SW480 (cell line): ENCODE measurements at regions not wholly inside any gene's neighbourhood (a gene's known extent, or its start where the extent isn't known, plus 50 kb on each side); places are given as distances from the start of the nearest gene placed in this dataset.

Source experiments
- DNase-seq: peaks from one replicate; pipeline ENCODE4 v3.0.0-alpha.2; 2016; ENCODE audit warnings: low spot score

GRCh38 chr7:33814400-33814799 is 90.9 kb upstream of the BMPER start:
- DNase-seq: no peak

- no peak for DNase-seq
Measured at GRCh38 chr7:33814936-33815335, 90.4 kb upstream of the BMPER start.

- no peak for DNase-seq
Measured at GRCh38 chr7:33815336-33815735, 90.0 kb upstream of the BMPER start.

GRCh38 chr7:33816106-33816505 is 89.2 kb upstream of the BMPER start:
- no peak for DNase-seq

- DNase-seq: no peak
Measured at GRCh38 chr7:33819658-33820057, 85.7 kb upstream of the BMPER start.

- DNase-seq: no peak
Measured at GRCh38 chr7:33820206-33820605, 85.1 kb upstream of the BMPER start.

- DNase-seq: no peak
Measured at GRCh38 chr7:33821970-33822369, 83.4 kb upstream of the BMPER start.

GRCh38 chr7:33823913-33824312 is 81.4 kb upstream of the BMPER start:
- DNase-seq: no peak

- no peak for DNase-seq
Measured at GRCh38 chr7:33824911-33825459, 80.4 kb upstream of the BMPER start.

GRCh38 chr7:33825644-33826043 is 79.7 kb upstream of the BMPER start:
- DNase-seq: no peak

GRCh38 chr7:33829536-33829935 is 75.8 kb upstream of the BMPER start:
- no peak for DNase-seq

GRCh38 chr7:33831389-33832141 is 73.8 kb upstream of the BMPER start:
- no peak for DNase-seq

GRCh38 chr7:33832271-33832721 is 73.0 kb upstream of the BMPER start:
- no peak for DNase-seq

- DNase-seq: peak; percentile 42
Measured at GRCh38 chr7:33836797-33837355, 68.5 kb upstream of the BMPER start.

GRCh38 chr7:33837356-33837851 is 67.9 kb upstream of the BMPER start:
- no peak for DNase-seq

GRCh38 chr7:33841031-33841430 is 64.3 kb upstream of the BMPER start:
- DNase-seq: no peak

- DNase-seq: no peak
Measured at GRCh38 chr7:33841705-33842129, 63.6 kb upstream of the BMPER start.

GRCh38 chr7:33842150-33842549 is 63.2 kb upstream of the BMPER start:
- DNase-seq: no peak

- DNase-seq: no peak
Measured at GRCh38 chr7:33845991-33846509, 59.3 kb upstream of the BMPER start.

- no peak for DNase-seq
Measured at GRCh38 chr7:33849004-33849403, 56.3 kb upstream of the BMPER start.

- DNase-seq: no peak
Measured at GRCh38 chr7:33849971-33850559, 55.3 kb upstream of the BMPER start.

- DNase-seq: no peak
Measured at GRCh38 chr7:33850768-33851167, 54.6 kb upstream of the BMPER start.

GRCh38 chr7:33852838-33853237 is 52.5 kb upstream of the BMPER start:
- DNase-seq: no peak
